H1 (cell line): ENCODE measurements at regions not wholly inside any gene's neighbourhood (a gene's known extent, or its start where the extent isn't known, plus 50 kb on each side); places are given as distances from the start of the nearest gene placed in this dataset.

Experiments
- CTCF ChIA-PET: fragments of 300-600 bp; sonication (Branson Sonifier 250); formaldehyde crosslinking; loops from one replicate; lab custom pipeline; 2021; ENCODE audit not compliant: partially characterized antibody; lab: Charles Lee
- POLR2A ChIA-PET: fragments of 300-600 bp; sonication (Branson Sonifier 250); formaldehyde crosslinking; loops from one replicate; lab custom pipeline; 2021; ENCODE audit warnings: inconsistent platforms; ENCODE audit not compliant: partially characterized antibody; lab: Charles Lee
- DNase-seq, 2 experiments: peaks; one replicate each; pipeline versions ENCODE4 v3.0.0 to v3.0.0-alpha.2; 2010 to 2022; ENCODE audit warnings: low spot score in 2 of 2, low read depth in 1 of 2, mixed read lengths in 1 of 2
- FAIRE-seq: peaks from 2 replicates; lab custom pipeline; 2011; peaks lifted over from hg19 to GRCh38; lab: Jason Lieb, UNC
- H2AFZ ChIP-seq: 2 replicates; pipeline ENCODE4 v1.8.1; 2012; ENCODE audit warnings: low read length, inconsistent platforms
- H2AK5ac ChIP-seq: 2 replicates; pipeline ENCODE4 v1.6.1; 2013; ENCODE audit warnings: low read depth, low read length
- H2BK120ac ChIP-seq: replicated peaks from 2 replicates; pipeline ENCODE3; 2013; ENCODE audit warnings: low read depth, low read length, inconsistent platforms
- H2BK12ac ChIP-seq: 2 replicates; pipeline ENCODE4 v1.6.1; 2013; ENCODE audit warnings: low read depth, low read length
- H2BK15ac ChIP-seq: 2 replicates; pipeline ENCODE4 v1.6.1; 2013; ENCODE audit warnings: low read length
- H2BK20ac ChIP-seq: 2 replicates; pipeline ENCODE4 v1.6.1; 2013; ENCODE audit warnings: low read length
- H2BK5ac ChIP-seq: 2 replicates; pipeline ENCODE4 v1.6.1; 2013; ENCODE audit warnings: low read depth, low read length
- H3K14ac ChIP-seq: 2 replicates; pipeline ENCODE4 v1.6.1; 2013; ENCODE audit warnings: inconsistent platforms; ENCODE audit not compliant: insufficient read length
- H3K18ac ChIP-seq: 2 replicates; pipeline ENCODE4 v1.6.1; 2013; ENCODE audit warnings: low read length; ENCODE audit errors: extremely low read depth
- H3K23ac ChIP-seq: 2 replicates; pipeline ENCODE4 v1.6.1; 2013; ENCODE audit warnings: inconsistent platforms; ENCODE audit not compliant: insufficient read length
- H3K23me2 ChIP-seq: 2 replicates; pipeline ENCODE4 v1.6.1; 2013; ENCODE audit warnings: low read depth, low read length
- H3K27ac ChIP-seq: 2 replicates; pipeline ENCODE4 v1.6.1; 2011; ENCODE audit warnings: low read depth, low read length, inconsistent platforms
- H3K27me3 ChIP-seq, 4 experiments: replicated peaks in 1 of 4; 1 replicate in 1 of 4; 2 replicates in 3 of 4; pipeline versions ENCODE4 v1.6.1 to v1.8.1; 2011 to 2013; ENCODE audit warnings: low read length in 3 of 4, mild to moderate bottlenecking in 3 of 4, inconsistent platforms in 2 of 4, mixed read lengths in 2 of 4, moderate library complexity in 1 of 4; ENCODE audit not compliant: control insufficient read depth in 3 of 4, insufficient read depth in 3 of 4; ENCODE audit errors: extremely low read depth in 1 of 4
- H3K36me3 ChIP-seq, 4 experiments: 2 replicates each; pipeline versions ENCODE4 v1.6.1 to v1.8.1; 2011 to 2013; ENCODE audit warnings: mild to moderate bottlenecking in 4 of 4, low read length in 3 of 4, moderate library complexity in 2 of 4, control low read depth in 1 of 4, inconsistent platforms in 1 of 4; ENCODE audit not compliant: insufficient read depth in 4 of 4, control insufficient read depth in 2 of 4
- H3K4ac ChIP-seq: replicated peaks from 2 replicates; pipeline ENCODE3; 2013; ENCODE audit warnings: low read length, low read depth, mixed read lengths, inconsistent platforms; ENCODE audit not compliant: insufficient read length
- H3K4me1 ChIP-seq, 4 experiments: replicated peaks in 1 of 4; 1 replicate in 1 of 4; 2 replicates in 3 of 4; pipeline versions ENCODE4 v1.6.1 to v1.8.1; 2011 to 2013; ENCODE audit warnings: low read length in 3 of 4, inconsistent platforms in 2 of 4, mixed read lengths in 1 of 4; ENCODE audit not compliant: insufficient read depth in 4 of 4, control insufficient read depth in 3 of 4
- H3K4me2 ChIP-seq, 2 experiments: 2 replicates each; pipeline versions ENCODE4 v1.6.1 to v1.8.1; 2011 to 2013; ENCODE audit warnings: low read depth in 2 of 2, low read length in 2 of 2, control low read depth in 1 of 2, inconsistent platforms in 1 of 2, mild to moderate bottlenecking in 1 of 2; ENCODE audit not compliant: insufficient read depth in 1 of 2
- H3K4me3 ChIP-seq, 4 experiments: fragments of 200-600, 300-600 bp in 1 of 4; sonication (generic), shearing (Covaris generic), sonication (Bioruptor Twin) in 1 of 4; 2 replicates each; pipeline versions ENCODE4 v1.5.1 to v1.8.1; 2011 to 2016; ENCODE audit warnings: low read length in 4 of 4, low read depth in 3 of 4, control low read depth in 2 of 4, inconsistent platforms in 2 of 4, mild to moderate bottlenecking in 2 of 4, mixed read lengths in 1 of 4, moderate library complexity in 1 of 4; ENCODE audit not compliant: insufficient read depth in 2 of 4; ENCODE audit errors: extremely low read depth in 1 of 4
- H3K56ac ChIP-seq: replicated peaks from 2 replicates; pipeline ENCODE3; 2013; ENCODE audit warnings: low read depth, mild to moderate bottlenecking, mixed read lengths, low read length, inconsistent platforms; ENCODE audit not compliant: insufficient read length
- H3K79me1 ChIP-seq: 2 replicates; pipeline ENCODE4 v1.6.1; 2013; ENCODE audit warnings: low read depth, low read length, control low read depth
- H3K79me2 ChIP-seq, 2 experiments: 2 replicates each; pipeline versions ENCODE4 v1.6.1 to v1.8.1; 2012 to 2013; ENCODE audit warnings: low read length in 2 of 2, mild to moderate bottlenecking in 2 of 2, inconsistent platforms in 1 of 2; ENCODE audit not compliant: insufficient read depth in 2 of 2, control insufficient read depth in 1 of 2
- H3K9ac ChIP-seq, 4 experiments: replicated peaks in 1 of 4; 1 replicate in 1 of 4; 2 replicates in 3 of 4; pipeline versions ENCODE4 v1.6.1 to v1.8.1; 2011 to 2013; ENCODE audit warnings: low read depth in 3 of 4, low read length in 3 of 4, control low read depth in 2 of 4, mild to moderate bottlenecking in 2 of 4, moderate library complexity in 2 of 4, inconsistent platforms in 1 of 4; ENCODE audit errors: extremely low read depth in 1 of 4
- H3K9me3 ChIP-seq, 2 experiments: 2 replicates each; pipeline versions ENCODE4 v1.6.1 to v1.8.1; 2012 to 2013; ENCODE audit warnings: mild to moderate bottlenecking in 2 of 2, moderate library complexity in 2 of 2, control low read depth in 1 of 2, inconsistent platforms in 1 of 2, low read depth in 1 of 2, low read length in 1 of 2, mixed read lengths in 1 of 2; ENCODE audit not compliant: insufficient read depth in 2 of 2
- H4K20me1 ChIP-seq, 2 experiments: replicated peaks in 1 of 2; 2 replicates each; pipeline versions ENCODE3 to v1.8.1; 2011 to 2013; ENCODE audit warnings: inconsistent platforms in 2 of 2, low read length in 2 of 2, mild to moderate bottlenecking in 1 of 2; ENCODE audit not compliant: insufficient read depth in 2 of 2, control insufficient read depth in 1 of 2
- H4K5ac ChIP-seq: 2 replicates; pipeline ENCODE4 v1.6.1; 2013; ENCODE audit warnings: low read length, low read depth, mixed read lengths, inconsistent platforms; ENCODE audit not compliant: insufficient read length
- H4K8ac ChIP-seq: 2 replicates; pipeline ENCODE4 v1.8.0; 2013; ENCODE audit warnings: mild to moderate bottlenecking, moderate library complexity, low read length, inconsistent platforms; ENCODE audit not compliant: insufficient read depth; ENCODE audit errors: extremely low read depth
- H4K91ac ChIP-seq: replicated peaks from 2 replicates; pipeline ENCODE3; 2013; ENCODE audit warnings: low read length, mixed read lengths, inconsistent platforms; ENCODE audit not compliant: insufficient read length
- CEBPB ChIP-seq: IDR thresholded peaks from 2 replicates; pipeline ENCODE4 v1.6.1; 2012; ENCODE audit warnings: low read depth, low read length
- FOSL1 ChIP-seq: IDR thresholded peaks from 2 replicates; pipeline ENCODE4 v1.6.1; 2011; ENCODE audit warnings: mild to moderate bottlenecking, low read depth, low read length, moderate library complexity; ENCODE audit not compliant: insufficient read depth
- HDAC6 ChIP-seq: IDR thresholded peaks from one replicate; pipeline ENCODE4 v1.7.1; 2012; ENCODE audit warnings: low read depth, mild to moderate bottlenecking, inconsistent platforms, low read length, moderate library complexity
- KDM1A ChIP-seq: fragments of 200-600, 300-600 bp; sonication (generic); IDR thresholded peaks from 2 replicates; pipeline ENCODE4 v1.7.1; 2016; ENCODE audit warnings: mild to moderate bottlenecking, low read length, borderline replicate concordance
- NANOG ChIP-seq: IDR thresholded peaks from 2 replicates; pipeline ENCODE4 v1.6.1; 2011; ENCODE audit warnings: low read length, low read depth, mild to moderate bottlenecking, inconsistent platforms; ENCODE audit not compliant: insufficient read depth, poor library complexity, severe bottlenecking
- POU5F1 ChIP-seq: IDR thresholded peaks from 2 replicates; pipeline ENCODE4 v1.6.1; 2011; ENCODE audit warnings: low read depth, mild to moderate bottlenecking, low read length, moderate library complexity
- RXRA ChIP-seq: IDR thresholded peaks from 2 replicates; pipeline ENCODE4 v1.6.1; 2011; ENCODE audit warnings: low read depth, mild to moderate bottlenecking, low read length, moderate library complexity; ENCODE audit not compliant: insufficient read depth
- SIN3A ChIP-seq, 2 experiments: IDR thresholded peaks in 1 of 2; conservative IDR thresholded peaks in 1 of 2; 2 replicates each; pipeline ENCODE4 v1.6.1; 2011 to 2012; ENCODE audit warnings: low read length in 2 of 2, improper control_type of control experiment in 1 of 2, low read depth in 1 of 2, mild to moderate bottlenecking in 1 of 2
- SP2 ChIP-seq: IDR thresholded peaks from 2 replicates; pipeline ENCODE4 v1.6.1; 2012; ENCODE audit warnings: mild to moderate bottlenecking, low read length, inconsistent platforms
- SP4 ChIP-seq: IDR thresholded peaks from 2 replicates; pipeline ENCODE4 v1.6.1; 2012; ENCODE audit warnings: low read length, inconsistent platforms
- WGBS, 2 experiments: shearing (Covaris generic) in 1 of 2; methylation state at CpG; one replicate each; pipeline versions ENCODE4 v1.1.6 to v1.1.7; 2013 to 2015; ENCODE audit warnings: low lambda C conversion rate in 2 of 2, mixed read lengths in 2 of 2, inconsistent platforms in 1 of 2, low coverage in 1 of 2, missing lambda C conversion rate in 1 of 2; ENCODE audit not compliant: insufficient replicate concordance in 2 of 2, insufficient coverage in 1 of 2, insufficient read length in 1 of 2; ENCODE audit errors: extremely low coverage in 1 of 2, missing lambda C conversion rate in 1 of 2; 5-methylcytosine and 5-hydroxymethylcytosine counted together
- TF ChIP-seq, protein P1 (sequence below): IDR thresholded peaks from 2 replicates; pipeline ENCODE4 v1.6.1; 2012; ENCODE audit warnings: inconsistent platforms
- TF ChIP-seq, protein P2 (sequence below): IDR thresholded peaks from 2 replicates; pipeline ENCODE4 v1.6.1; 2011; ENCODE audit warnings: low read depth, mild to moderate bottlenecking, low read length; ENCODE audit not compliant: insufficient read depth

DNA sequence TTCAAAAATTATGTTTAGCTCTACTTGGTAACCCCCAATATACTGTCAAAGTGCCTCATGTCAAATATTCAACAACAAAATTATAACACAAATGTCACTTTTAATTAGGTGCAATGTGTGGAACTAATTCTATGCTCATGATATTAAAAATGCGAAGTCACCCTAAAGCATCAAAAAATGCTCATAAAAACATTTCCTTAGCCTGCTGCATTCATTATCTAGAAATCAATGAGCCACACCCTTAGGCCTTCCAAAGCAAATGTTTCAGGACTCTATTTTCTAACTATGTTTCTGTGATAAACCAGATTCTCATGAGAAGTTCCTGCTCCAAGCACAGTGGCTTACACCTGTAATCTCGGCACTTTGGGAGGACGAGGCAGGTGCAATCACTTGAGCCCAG is 75.0 kb upstream of the ANK3 start:
- TF ChIP-seq, protein P1, sequence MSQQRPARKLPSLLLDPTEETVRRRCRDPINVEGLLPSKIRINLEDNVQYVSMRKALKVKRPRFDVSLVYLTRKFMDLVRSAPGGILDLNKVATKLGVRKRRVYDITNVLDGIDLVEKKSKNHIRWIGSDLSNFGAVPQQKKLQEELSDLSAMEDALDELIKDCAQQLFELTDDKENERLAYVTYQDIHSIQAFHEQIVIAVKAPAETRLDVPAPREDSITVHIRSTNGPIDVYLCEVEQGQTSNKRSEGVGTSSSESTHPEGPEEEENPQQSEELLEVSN: no peak
- TF ChIP-seq KDM1A (no peak), POU5F1 (no peak), SP2 (no peak), HDAC6 (no peak), FOSL1 (no peak), SP4 (no peak), SIN3A (conservative IDR thresholded peaks at IDR 0.05 in 1 of 2, IDR thresholded peaks at IDR 0.05 in 1 of 2; ENCODE audit: low read depth in 1 of 2, low read length in 2 of 2) (no peak), RXRA (no peak), NANOG (no peak), CEBPB (no peak)
- TF ChIP-seq, protein P2, sequence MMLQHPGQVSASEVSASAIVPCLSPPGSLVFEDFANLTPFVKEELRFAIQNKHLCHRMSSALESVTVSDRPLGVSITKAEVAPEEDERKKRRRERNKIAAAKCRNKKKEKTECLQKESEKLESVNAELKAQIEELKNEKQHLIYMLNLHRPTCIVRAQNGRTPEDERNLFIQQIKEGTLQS: no peak
- TF ChIP-seq, all 59 proteins: peak for 0
- no peaks in the 10 kb centered on the region for H3K23me2 ChIP-seq
- no peak overlapping the region for H3K4ac ChIP-seq
- H3K23ac ChIP-seq: no peak overlapping the region
- H3K4me2 ChIP-seq: no peak overlapping the region
- H3K79me2 ChIP-seq: no peaks in the 10 kb centered on the region
- H2AK5ac ChIP-seq: 0 out of 2 replicates have a peak overlapping the region, but pooled peaks have one; percentile 61
- no peaks in the 10 kb centered on the region for H4K20me1 ChIP-seq
- no peak overlapping the region for H3K56ac ChIP-seq
- ChIA-PET POLR2A (no interaction called here), CTCF (interaction anchor here (0.6 to 2.4 kb wide), 2 partner anchors 14 to 24 kb away, joined by 3 to 10 read pairs; no protein-coding TSS in a partner anchor)
- no peak overlapping the region for H3K27ac ChIP-seq
- peaks cover 0 to 4% (median 0%) of the 10 kb centered on the region in 4 experiments; a peak in 1 of 7 replicates for H3K4me1 ChIP-seq
- H3K9me3 ChIP-seq: no peaks in the 10 kb centered on the region
- WGBS, 2 experiments: 87% methylated on average over 3 of the region's 3 CpGs; no CpG with 5 or more reads in 1 of the 2 experiments
- H3K9ac ChIP-seq: no peak overlapping the region
- no peak for DNase-seq
- no peak overlapping the region for H3K4me3 ChIP-seq
- no peak for FAIRE-seq
- no peaks in the 10 kb centered on the region for H3K79me1 ChIP-seq
- no peak overlapping the region for H4K5ac ChIP-seq
- H3K36me3 ChIP-seq: no peaks in the 10 kb centered on the region
- H3K18ac ChIP-seq: no peak overlapping the region
- H2BK120ac ChIP-seq: no peak overlapping the region
- no peak overlapping the region for H2BK12ac ChIP-seq
- no peaks in the 10 kb centered on the region for H3K27me3 ChIP-seq
- no peak overlapping the region for H2AFZ ChIP-seq
- H2BK15ac ChIP-seq: no peak overlapping the region
- H2BK5ac ChIP-seq: no peak overlapping the region
- H3K14ac ChIP-seq: no peak overlapping the region
- H4K91ac ChIP-seq: no peak overlapping the region
- H4K8ac ChIP-seq: no peak overlapping the region
- no peak overlapping the region for H2BK20ac ChIP-seq
